RWPE1 (cell line): ENCODE measurements at regions not wholly inside any gene's neighbourhood (a gene's known extent, or its start where the extent isn't known, plus 50 kb on each side); places are given as distances from the start of the nearest gene placed in this dataset.

Source experiments
- CTCF ChIA-PET: fragments of 350-600 bp; sonication (Branson Sonifier 250); formaldehyde crosslinking; extraction: SDS; loops from one replicate; lab custom pipeline; 2021; lab: Yijun Ruan, JAX
- POLR2A ChIA-PET: fragments of 400-600 bp; formaldehyde crosslinking; extraction: SDS; loops from one replicate; lab custom pipeline; 2020; ENCODE audit warnings: antibody characterized with exemption; ENCODE audit not compliant: low non-redundant PET; lab: Yijun Ruan, JAX
- DNase-seq: peaks from one replicate; pipeline ENCODE4 v3.0.0; 2012; ENCODE audit warnings: low spot score
- H3K27ac ChIP-seq: fragments of 450-650 bp; 2 replicates; pipeline ENCODE4 v1.5.1; 2017
- CTCF ChIP-seq: fragments of 450-650 bp; conservative IDR thresholded peaks from 2 replicates; pipeline ENCODE4 v1.5.1; 2017; ENCODE audit warnings: low read depth, mild to moderate bottlenecking

GRCh38 chr5:111574311-111574710, 62.0 kb upstream of the STARD4 start:
- DNase-seq, result no peak
- no peak overlapping the region for H3K27ac ChIP-seq
- no peak for TF ChIP-seq CTCF
- ChIA-PET POLR2A (no interaction called here), CTCF (no interaction called here)

- H3K27ac ChIP-seq, result no peak overlapping the region
- DNase-seq, result no peak
- TF ChIP-seq CTCF, result no peak
- ChIA-PET POLR2A (no interaction called here), CTCF (interaction anchor here (0.7 kb wide), 1 partner anchor 50 kb away, joined by 3 read pairs; no protein-coding TSS in a partner anchor)
Measured at GRCh38 chr5:111572561-111572960, 60.2 kb upstream of the STARD4 start.

- CTCF ChIA-PET, result interaction anchor here (1.6 kb wide), 1 partner anchor 13 kb away, joined by 5 read pairs; no protein-coding TSS in a partner anchor
- no peak overlapping the region for H3K27ac ChIP-seq
- no peak for DNase-seq
- POLR2A ChIA-PET, result no interaction called here
- no peak for TF ChIP-seq CTCF
Measured at GRCh38 chr5:111563031-111563822, 50.9 kb upstream of the STARD4 start.

- ChIA-PET CTCF (interaction anchor here (1.6 kb wide), 1 partner anchor 12 kb away, joined by 5 read pairs; no protein-coding TSS in a partner anchor), POLR2A (no interaction called here)
- TF ChIP-seq CTCF, result no peak
- no peak overlapping the region for H3K27ac ChIP-seq
- no peak for DNase-seq
Measured at GRCh38 chr5:111562561-111562960, 50.2 kb upstream of the STARD4 start.
